Iris pigment epithelial cell (primary cell): ENCODE measurements at regions not wholly inside any gene's neighbourhood (a gene's known extent, or its start where the extent isn't known, plus 50 kb on each side); places are given as distances from the start of the nearest gene placed in this dataset.
A peak's percentile ranks its signal among the peaks of the same experiment; 100 is the strongest.
"Not testable (repeated sequence)": the region's sequence is repeated elsewhere in the genome, so short reads cannot be mapped to it uniquely, and the experiment has no call there.

Experiments
- DNase-seq: peaks from one replicate; pipeline ENCODE4 v3.0.0-alpha.2; 2011; ENCODE audit warnings: low read depth

DNA sequence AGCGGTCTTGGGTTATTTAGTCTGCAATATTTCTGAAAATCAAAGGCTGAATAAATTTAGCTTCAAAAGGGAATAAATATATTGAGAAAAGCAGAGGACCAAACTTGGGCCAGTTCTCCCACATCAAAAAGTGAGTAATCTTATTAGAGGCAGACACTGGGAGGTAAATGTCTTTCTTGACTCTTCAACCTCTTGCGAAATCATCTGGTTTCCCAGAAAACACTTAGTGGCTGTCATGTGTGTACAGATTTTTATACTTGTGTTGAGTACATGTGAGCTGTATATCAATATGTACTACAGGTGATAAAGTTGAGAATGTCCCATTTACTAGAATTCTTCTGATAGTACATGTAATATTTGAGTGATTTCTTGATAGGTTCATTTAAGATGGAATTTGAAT lies 454.9 kb downstream of the PRR16 start:
- peak; percentile 33 for DNase-seq

DNA sequence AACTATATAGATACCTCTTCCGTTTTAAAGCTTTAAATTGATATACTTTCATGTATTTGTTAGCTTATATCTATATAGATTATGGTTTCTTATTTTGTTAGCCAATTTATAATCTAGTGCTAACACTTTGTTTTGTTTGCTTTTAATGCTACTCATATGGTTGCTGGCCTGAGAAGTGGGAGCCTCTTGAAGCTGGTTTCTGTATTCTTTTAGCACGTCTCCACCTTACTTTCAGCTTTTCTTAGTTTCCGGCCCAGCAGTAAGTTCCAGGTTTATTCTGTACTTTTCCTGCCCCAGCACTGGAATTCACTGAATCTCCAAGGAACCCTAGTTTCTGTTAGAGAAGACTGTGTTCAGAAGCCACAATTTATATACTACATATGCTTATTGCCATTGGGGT lies 458.9 kb downstream of the PRR16 start:
- DNase-seq: no peak

DNA sequence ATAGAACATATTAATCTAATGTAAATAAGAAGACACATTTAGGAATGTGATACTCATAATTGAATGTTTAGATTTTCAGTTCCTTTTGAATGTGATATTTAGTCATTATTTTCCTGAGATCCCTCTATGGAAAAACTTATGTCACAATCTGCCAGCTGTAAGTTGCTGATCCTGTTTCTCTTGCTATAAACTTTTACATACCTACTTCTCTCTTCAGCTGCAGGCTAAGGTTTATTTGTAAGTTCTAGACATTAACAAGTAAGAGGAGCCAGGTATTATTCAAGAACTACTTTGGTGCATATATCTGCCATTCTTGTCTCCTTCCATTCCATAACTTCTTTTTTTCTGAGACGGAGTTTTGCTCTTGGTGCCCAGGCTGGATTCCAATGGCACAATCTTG lies 462.4 kb downstream of the PRR16 start:
- no peak for DNase-seq

GRCh38 chr5:120927950-120928530 lies 463.9 kb downstream of the PRR16 start:
- no peak for DNase-seq

- no peak for DNase-seq
These were observed 468.4 kb downstream of the PRR16 start for GRCh38 chr5:120932480-120932879.

GRCh38 chr5:120934031-120934430 lies 469.9 kb downstream of the PRR16 start:
- DNase-seq: no peak

DNA sequence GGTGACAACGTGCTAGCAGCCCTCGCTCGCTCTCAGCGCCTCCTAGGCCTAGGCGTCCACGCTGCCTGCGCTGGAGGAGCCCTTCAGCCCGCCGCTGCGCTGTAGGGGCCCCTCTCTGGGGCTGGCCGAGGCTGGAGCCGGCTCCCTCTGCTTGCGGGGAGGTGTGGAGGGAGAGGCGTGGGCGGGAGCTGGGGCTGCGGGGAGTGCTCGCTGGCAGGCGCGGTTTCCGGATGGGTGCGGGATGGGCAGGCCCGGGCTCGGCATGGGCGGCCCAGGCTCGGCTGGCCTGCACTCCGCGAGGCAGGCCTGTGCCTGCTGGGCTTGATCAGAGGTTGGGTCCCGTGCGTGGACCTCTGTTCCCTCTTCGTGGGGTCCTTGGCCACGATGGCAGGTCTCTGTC lies 472.6 kb downstream of the PRR16 start:
- DNase-seq: no peak

DNA sequence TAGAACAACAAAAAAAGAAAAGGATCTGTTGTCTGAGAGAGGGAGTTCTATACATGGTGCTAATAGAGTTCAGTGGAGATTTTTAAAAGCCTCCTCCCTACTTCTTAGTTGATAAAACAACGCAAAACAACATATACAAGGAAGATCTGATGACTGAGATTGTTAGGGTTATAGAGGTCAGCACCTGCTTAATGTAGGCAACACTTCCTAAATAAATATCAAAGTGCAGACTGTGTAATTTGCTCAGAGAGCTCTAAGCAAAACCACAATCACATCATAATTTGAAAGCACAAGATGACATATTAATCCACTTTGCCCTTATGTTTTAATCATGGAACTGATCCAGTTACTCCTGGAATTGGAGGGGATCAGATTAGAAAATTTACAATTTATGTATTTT lies 474.5 kb downstream of the PRR16 start:
- DNase-seq: no peak

DNA sequence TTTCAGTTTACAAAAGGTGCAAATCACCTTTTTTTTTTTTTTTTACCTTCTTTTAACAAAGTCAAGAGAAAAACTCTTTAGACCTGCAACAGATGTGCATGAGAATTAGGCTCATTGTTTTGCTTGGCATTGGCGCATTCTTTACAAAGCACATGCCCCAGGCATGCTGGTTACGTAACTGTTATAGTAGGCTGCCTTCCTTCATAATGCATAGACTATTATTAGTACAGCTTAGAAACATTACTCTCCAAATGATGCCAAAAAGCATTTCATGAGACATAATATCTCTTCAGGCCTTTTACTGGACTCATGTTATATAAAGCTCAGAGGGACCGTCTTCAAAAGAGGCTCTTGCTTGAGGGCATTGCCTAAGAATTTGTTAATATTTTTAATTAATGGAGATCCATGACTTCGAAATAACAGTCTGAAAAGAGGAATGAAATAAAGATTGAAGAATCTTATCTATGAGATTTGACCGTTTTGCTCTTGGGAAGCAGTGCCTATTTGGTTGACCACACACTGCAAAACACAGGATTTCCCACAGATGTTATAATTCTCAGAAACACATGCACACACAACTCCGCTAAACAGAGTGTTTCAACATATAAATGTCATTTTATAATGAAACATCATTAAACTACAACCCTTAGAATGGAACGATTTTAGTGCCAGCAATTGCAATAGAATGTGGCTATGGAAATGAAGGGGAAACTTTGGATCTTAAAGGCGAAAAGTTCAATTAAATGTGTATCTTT lies 478.7 kb downstream of the PRR16 start:
- peak; percentile 0 for DNase-seq

DNA sequence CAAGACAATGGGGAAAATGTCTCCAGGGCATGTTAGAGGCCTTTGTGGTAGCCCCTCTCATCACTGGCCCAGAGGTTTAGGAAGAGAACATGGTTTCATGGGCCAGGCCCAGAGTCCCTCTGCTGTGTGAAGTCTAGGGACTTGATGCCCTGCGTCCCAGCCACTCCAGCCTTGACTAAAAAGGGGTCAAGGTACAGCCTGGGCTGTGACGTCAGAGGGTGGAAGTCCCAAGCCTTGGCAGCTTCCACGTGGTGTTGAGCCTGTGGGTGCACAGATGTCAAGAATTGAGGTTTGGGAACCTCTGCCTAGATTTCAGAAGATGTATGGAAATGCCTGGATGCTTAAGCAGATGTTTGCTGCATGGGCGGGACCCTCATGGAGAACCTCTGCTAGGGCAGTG lies 485.5 kb downstream of the PRR16 start:
- DNase-seq: not testable (repeated sequence)

- not testable (repeated sequence) for DNase-seq
These were observed 489.3 kb downstream of the PRR16 start for GRCh38 chr5:120953445-120953844.

GRCh38 chr5:120954255-120954654 lies 490.2 kb downstream of the PRR16 start:
- no peak for DNase-seq

DNA sequence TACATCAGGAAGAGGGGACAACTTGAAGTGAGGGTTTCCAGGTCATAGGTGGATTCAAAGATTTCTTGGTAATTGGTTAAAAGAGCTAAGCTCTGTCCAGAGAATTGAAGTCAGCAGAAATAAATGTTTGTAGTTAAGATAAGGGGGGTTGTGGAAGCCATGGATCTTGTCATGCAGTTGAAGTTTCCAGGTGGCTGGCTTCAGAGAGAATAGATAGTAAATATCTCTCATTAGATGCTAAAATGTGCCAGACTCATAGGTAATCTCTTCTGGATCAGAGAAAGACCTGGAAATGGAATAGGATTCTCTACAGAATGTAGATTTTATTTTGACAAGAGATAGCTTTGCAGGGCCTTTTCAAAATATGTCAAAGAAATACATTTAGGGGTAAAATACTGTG lies 491.7 kb downstream of the PRR16 start:
- no peak for DNase-seq

DNA sequence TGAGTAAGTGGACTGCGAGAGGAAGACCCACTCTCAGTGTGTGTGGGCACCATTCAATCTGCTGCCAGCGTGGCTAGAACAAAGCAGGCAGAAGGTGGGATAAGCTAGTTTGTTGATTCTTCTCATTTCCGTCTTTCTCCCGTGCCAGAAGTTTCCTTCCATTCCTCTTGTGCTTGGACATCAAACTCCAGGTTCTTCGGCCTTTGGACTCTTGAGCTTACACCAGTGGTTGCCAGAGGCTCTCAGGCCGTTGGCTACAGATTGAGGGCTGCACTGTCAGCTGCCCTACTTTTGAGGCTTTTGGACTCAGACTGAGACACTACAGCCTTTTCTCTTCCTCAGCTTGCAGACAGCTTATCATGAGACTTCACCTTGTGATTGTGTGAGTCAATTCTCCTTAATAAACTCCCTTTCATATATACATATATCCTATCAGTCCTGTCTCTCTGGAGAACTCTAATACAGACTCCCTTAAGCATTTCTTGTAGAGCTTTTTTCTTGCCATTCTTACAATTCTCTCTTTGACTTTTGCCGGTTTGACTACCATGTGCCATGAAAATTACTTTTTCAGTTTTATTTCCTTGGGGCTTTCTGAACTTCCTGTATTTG lies 494.9 kb downstream of the PRR16 start:
- no peak for DNase-seq

- no peak for DNase-seq
These were observed 496.4 kb downstream of the PRR16 start for GRCh38 chr5:120960510-120960909.

GRCh38 chr5:120967366-120967765 lies 503.3 kb downstream of the PRR16 start:
- no peak for DNase-seq

DNA sequence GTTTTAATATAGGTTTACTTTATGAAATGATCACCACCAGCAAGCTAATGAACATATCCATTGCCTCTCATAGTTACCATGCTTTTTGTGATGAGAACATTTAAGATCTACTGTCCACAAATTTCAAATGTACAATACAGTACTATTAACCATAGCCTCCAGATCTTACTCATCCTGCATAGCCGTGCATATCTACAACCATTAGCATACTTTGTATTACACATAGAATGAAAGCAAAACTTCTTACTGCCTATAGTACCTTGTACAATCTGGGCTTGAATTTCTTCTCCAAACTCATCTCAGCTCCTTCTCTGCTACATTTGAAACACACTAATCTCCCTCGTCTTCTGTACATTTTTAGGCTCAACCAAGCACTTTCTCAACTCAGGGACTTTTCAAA lies 510.6 kb downstream of the PRR16 start:
- no peak for DNase-seq

DNA sequence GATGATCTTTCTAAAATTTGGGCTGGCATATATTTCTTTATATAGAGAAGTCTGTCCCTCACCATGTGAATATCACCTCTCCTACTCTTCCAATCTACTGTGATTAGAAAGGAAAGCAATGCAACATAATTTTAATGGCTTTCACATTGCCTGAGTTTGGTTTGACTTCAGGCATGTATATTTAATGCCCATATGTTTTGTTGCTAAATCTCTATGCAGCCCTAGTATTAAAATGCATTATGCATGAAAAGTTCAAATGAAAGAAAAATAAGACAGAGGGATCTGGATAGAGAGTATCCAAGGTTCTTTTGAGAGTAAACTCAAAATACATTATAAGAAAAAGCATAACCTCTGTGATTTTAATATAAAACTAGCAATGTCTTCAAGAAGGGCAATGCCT lies 518.3 kb downstream of the PRR16 start:
- DNase-seq: no peak

- DNase-seq: no peak
These were observed 521.4 kb downstream of the PRR16 start for GRCh38 chr5:120985526-120985925.

DNA sequence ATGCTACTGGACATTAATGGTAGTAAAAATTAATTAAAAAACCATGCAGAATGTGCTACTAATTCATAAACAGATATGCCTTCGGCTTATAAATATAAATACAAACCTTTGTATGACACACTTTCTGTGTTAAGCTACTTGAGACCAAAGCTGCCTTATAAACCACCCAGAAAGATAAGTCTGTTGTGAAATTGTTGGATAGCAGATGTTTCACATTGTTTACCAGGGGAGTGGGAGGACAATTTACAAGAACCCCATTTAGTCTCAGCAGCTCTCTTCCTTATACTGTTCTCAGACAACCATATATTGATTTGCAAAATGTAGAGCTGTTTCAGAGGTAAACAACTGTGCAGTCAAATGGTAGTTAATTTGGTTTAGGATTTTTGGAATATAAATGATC lies 524.4 kb downstream of the PRR16 start:
- DNase-seq: no peak

- no peak for DNase-seq
These were observed 524.8 kb downstream of the PRR16 start for GRCh38 chr5:120988941-120989340.

GRCh38 chr5:120991569-120991968 lies 527.5 kb downstream of the PRR16 start:
- no peak for DNase-seq

DNA sequence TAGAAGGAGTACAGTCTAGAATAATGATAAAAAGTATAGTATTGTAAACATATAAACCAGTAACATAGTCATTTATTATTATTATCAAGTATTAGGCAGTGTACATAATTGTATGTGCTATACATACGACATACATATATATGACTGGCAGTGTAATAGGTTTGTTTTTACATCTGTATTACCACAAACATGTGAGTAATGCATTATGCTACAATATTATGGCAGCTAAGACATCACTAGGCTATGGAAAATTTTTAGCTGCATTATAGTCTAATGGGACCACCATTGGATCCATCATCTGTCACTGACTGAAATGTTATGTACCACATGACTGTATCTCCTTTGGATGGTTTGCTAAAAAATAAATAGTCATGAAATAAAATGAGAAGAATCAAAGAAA lies 530.0 kb downstream of the PRR16 start:
- DNase-seq: no peak

DNA sequence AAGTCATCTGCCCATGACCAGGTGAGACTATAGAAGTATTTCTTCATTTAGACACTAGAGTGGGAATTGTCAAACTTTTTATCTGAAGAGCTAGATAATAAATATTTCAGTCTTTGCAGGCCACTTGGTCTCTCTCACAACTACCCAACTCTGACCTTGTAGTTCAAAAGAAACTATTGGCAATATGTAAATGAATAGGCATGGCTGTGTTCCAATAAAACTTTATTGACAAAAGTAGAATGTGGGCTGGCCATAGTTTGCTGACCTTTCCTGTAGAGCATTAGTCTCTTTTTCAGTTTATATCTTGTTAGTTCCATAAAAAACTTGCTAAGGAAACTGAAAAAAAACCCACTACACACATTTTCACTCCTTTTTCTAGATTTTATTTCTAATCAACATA lies 535.5 kb downstream of the PRR16 start:
- DNase-seq: no peak
